Heart left ventricle (tissue), 13 donors: ENCODE measurements at regions not wholly inside any gene's neighbourhood (a gene's known extent, or its start where the extent isn't known, plus 50 kb on each side); places are given as distances from the start of the nearest gene placed in this dataset.

Experiments used
- POLR2A ChIP-seq, 2 donors: fragments of 450-650 bp; IDR thresholded peaks; one replicate each; pipeline ENCODE4 v1.6.1; 2017; ENCODE audit warnings: antibody characterized with exemption in 2 of 2, mild to moderate bottlenecking in 2 of 2, moderate library complexity in 2 of 2
- TF ChIP-seq, protein P1 (sequence below), 12 donors: fragments of 200-600 bp; sonication (generic) in 4 of 12; IDR thresholded peaks; one replicate each; pipeline versions ENCODE4 v1.5.0 to v1.8.0; 2018 to 2022; ENCODE audit warnings: antibody characterized with exemption in 12 of 12, mild to moderate bottlenecking in 5 of 12
- donor health status: ischemic (EF 13 %, LVEDD 7.1; RV severe dilation, severe dysfunction).
- donor health status: DM: no; HTN: yes; CAD: no.
- donor health status: DM: no; HTN: no; CAD: no.
- donor health status: ischemic (EF 25% LVEDD 6.9; RV normal size, moderate dysfunction).
- donor health status: ischemic (EF 25% LVEDD 5.7; RV mildly dilated, moderate dysfunction).
- donor health status: ischemic (EF 35%, LVEDD 5.7; RV mildly dilated, moderate dysfunction).
- donor health status: nonischemic (EF 11% LVEDD 7.7; RV severe dilation, severe dysfunction).
- donor health status: DM: yes; HTN: yes; CAD: no.
- donor health status: PGD.
- donor health status: ischemic (EF 29% LVEDD 5.4; RV normal size, mild dysfunction).
- donor health status: nonischemic (EF 23%, LVEDD 6.1; RV moderate dilation, normal function).

DNA sequence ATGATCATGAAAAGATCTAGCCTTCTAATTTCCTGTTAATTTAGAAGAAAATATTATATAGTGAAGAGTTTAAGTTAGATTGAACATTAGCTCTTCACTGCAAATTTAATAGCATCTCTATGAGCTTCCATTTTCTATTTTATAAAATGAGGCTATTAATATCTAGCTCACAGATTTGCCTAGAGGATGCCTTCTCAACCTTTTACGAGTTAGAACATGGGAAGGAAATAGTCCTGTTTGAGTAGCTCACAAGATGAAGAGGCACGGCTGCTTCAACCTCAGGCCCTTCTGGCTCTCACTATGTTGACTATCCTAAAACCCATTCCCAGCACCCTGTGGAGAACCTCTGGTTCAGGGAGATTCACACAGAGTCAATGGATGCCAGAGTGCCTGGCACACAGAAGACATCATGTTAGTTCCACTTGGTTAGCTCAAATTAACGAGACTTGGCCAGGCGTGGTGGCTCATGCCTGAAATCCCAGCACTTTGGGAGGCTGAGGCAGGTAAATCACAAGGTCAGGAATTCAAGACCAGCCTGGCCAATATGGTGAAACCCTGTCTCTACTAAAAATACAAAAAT lies 97.9 kb upstream of the GUCY1A1 start:
- TF ChIP-seq, protein P1, sequence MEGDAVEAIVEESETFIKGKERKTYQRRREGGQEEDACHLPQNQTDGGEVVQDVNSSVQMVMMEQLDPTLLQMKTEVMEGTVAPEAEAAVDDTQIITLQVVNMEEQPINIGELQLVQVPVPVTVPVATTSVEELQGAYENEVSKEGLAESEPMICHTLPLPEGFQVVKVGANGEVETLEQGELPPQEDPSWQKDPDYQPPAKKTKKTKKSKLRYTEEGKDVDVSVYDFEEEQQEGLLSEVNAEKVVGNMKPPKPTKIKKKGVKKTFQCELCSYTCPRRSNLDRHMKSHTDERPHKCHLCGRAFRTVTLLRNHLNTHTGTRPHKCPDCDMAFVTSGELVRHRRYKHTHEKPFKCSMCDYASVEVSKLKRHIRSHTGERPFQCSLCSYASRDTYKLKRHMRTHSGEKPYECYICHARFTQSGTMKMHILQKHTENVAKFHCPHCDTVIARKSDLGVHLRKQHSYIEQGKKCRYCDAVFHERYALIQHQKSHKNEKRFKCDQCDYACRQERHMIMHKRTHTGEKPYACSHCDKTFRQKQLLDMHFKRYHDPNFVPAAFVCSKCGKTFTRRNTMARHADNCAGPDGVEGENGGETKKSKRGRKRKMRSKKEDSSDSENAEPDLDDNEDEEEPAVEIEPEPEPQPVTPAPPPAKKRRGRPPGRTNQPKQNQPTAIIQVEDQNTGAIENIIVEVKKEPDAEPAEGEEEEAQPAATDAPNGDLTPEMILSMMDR (IDR thresholded peaks at IDR 0.05) = no peak
- no peak for TF ChIP-seq POLR2A (IDR thresholded peaks at IDR 0.05)
